Panc1 (cell line): ENCODE measurements at regions not wholly inside any gene's neighbourhood (a gene's known extent, or its start where the extent isn't known, plus 50 kb on each side); places are given as distances from the start of the nearest gene placed in this dataset.
"Not testable (repeated sequence)": the region's sequence is repeated elsewhere in the genome, so short reads cannot be mapped to it uniquely, and the experiment has no call there.

Experiments used
- ATAC-seq: fragments of 200-7000 bp; cut with Tn5 transposase; 2 replicates; pipeline ENCODE4 v1.9.1; 2020; ENCODE audit warnings: mild to moderate bottlenecking, moderate library complexity
- BruUV-seq: library from RNA; stranded (reverse); fragments of 400-500 nt; replicated peaks from 2 replicates; lab custom pipeline; 2021; lab: Mats Ljungman, UMichigan
- CTCF ChIA-PET: fragments of 300-600 bp; sonication (Branson Sonifier 250); formaldehyde crosslinking; loops from one replicate; lab custom pipeline; 2022; ENCODE audit warnings: antibody characterized with exemption; lab: Charles Lee
- POLR2A ChIA-PET: fragments of 300-600 bp; sonication (Branson Sonifier 250); formaldehyde crosslinking; loops from one replicate; lab custom pipeline; 2022; ENCODE audit warnings: antibody characterized with exemption; lab: Charles Lee
- DNase-seq: peaks from one replicate; pipeline ENCODE4 v3.0.0-alpha.2; 2010; ENCODE audit warnings: low read depth, low spot score
- H3K27ac ChIP-seq: 2 replicates; pipeline ENCODE4 v1.5.1; 2011; ENCODE audit warnings: mild to moderate bottlenecking, low read length, inconsistent platforms
- H3K27me3 ChIP-seq: fragments of 200-500 bp; sonication (Bioruptor generic); 2 replicates; pipeline ENCODE4 v1.6.0; 2014; ENCODE audit warnings: low read length, inconsistent platforms; ENCODE audit not compliant: control insufficient read depth, insufficient read depth
- H3K36me3 ChIP-seq: fragments of 200-500 bp; sonication (Bioruptor generic); 2 replicates; pipeline ENCODE4 v1.5.1; 2014; ENCODE audit warnings: inconsistent platforms, mild to moderate bottlenecking, low read length, moderate library complexity; ENCODE audit not compliant: control insufficient read depth, insufficient read depth
- H3K4me1 ChIP-seq: 2 replicates; pipeline ENCODE4 v1.5.1; 2011; ENCODE audit warnings: inconsistent platforms, mild to moderate bottlenecking, low read length, moderate library complexity; ENCODE audit not compliant: control insufficient read depth, insufficient read depth
- H3K4me3 ChIP-seq, 2 experiments: 2 replicates each; pipeline ENCODE4 v1.5.1; 2011 to 2012; ENCODE audit warnings: low read depth in 2 of 2, low read length in 2 of 2, mild to moderate bottlenecking in 2 of 2, inconsistent platforms in 1 of 2, moderate library complexity in 1 of 2
- H3K9me3 ChIP-seq: fragments of 200-500 bp; sonication (Bioruptor generic); 2 replicates; pipeline ENCODE4 v1.5.1; 2014; ENCODE audit warnings: low read depth, mild to moderate bottlenecking, inconsistent platforms, low read length, moderate library complexity; ENCODE audit not compliant: control insufficient read depth, insufficient read depth
- CTCF ChIP-seq: fragments of 450-650 bp; IDR thresholded peaks from 2 replicates; pipeline ENCODE4 v1.5.1; 2017; ENCODE audit warnings: mild to moderate bottlenecking
- POLR2AphosphoS5 ChIP-seq: IDR thresholded peaks from 2 replicates; pipeline ENCODE4 v1.6.1; 2012; ENCODE audit warnings: mild to moderate bottlenecking, low read depth, low read length, moderate library complexity
- REST ChIP-seq, 2 experiments: IDR thresholded peaks; 2 replicates each; pipeline ENCODE4 v1.6.1; 2011 to 2012; ENCODE audit warnings: low read depth in 2 of 2, control low read depth in 1 of 2, low read length in 1 of 2, mild to moderate bottlenecking in 1 of 2, moderate library complexity in 1 of 2; ENCODE audit not compliant: insufficient read depth in 1 of 2
- SIN3A ChIP-seq: IDR thresholded peaks from 2 replicates; pipeline ENCODE4 v1.6.1; 2012; ENCODE audit warnings: low read depth, mild to moderate bottlenecking, low read length, moderate library complexity, borderline replicate concordance; ENCODE audit not compliant: insufficient read depth
- TCF7L2 ChIP-seq: IDR thresholded peaks from 2 replicates; pipeline ENCODE4 v1.6.1; 2011; ENCODE audit warnings: mild to moderate bottlenecking, low read depth, low read length, inconsistent platforms
- in situ Hi-C: cut with HindIII; loops from 2 replicates; pipeline ENCODE4 v1.10.0; 2016; ENCODE audit warnings: low sequenced_read_pairs, low pct_unique_long_range_greater_than_20kb
- intact Hi-C: fragments of 100-400 bp; cut with micrococcal nuclease; formaldehyde crosslinking; loops from one replicate; pipeline ENCODE4 v1.10.0; 2022; ENCODE audit not compliant: unreplicated experiment

- Histone ChIP-seq H3K4me1 (no peaks in the 10 kb centered on the region), H3K9me3 (no peaks in the 10 kb centered on the region), H3K4me3 (no peak overlapping the region), H3K36me3 (no peaks in the 10 kb centered on the region), H3K27ac (no peak overlapping the region), H3K27me3 (no peaks in the 10 kb centered on the region)
- no peak for TF ChIP-seq CTCF
- TF ChIP-seq REST (IDR thresholded peaks at IDR 0.05; ENCODE audit: insufficient read depth in 1 of 2, low read depth in 2 of 2, low read length in 1 of 2), result no peak
- no peak for TF ChIP-seq TCF7L2
- TF ChIP-seq SIN3A, result no peak
- no peak for TF ChIP-seq POLR2AphosphoS5
- intact Hi-C loops (no loop called here), in situ Hi-C loops (no loop called here)
- ChIA-PET CTCF (no interaction called here), POLR2A (no interaction called here)
- DNase-seq (no peak), ATAC-seq (no peak)
- no TSS peak for BruUV-seq
Measured at GRCh38 chr22:35484651-35485556, 55.7 kb upstream of the RASD2 start.

- intact Hi-C loops, result no loop called here
- no peaks in the 10 kb centered on the region for H3K4me1 ChIP-seq
- no peak overlapping the region for H3K27ac ChIP-seq
- H3K9me3 ChIP-seq, result no peaks in the 10 kb centered on the region
- TF ChIP-seq TCF7L2 (no peak), POLR2AphosphoS5 (no peak), CTCF (no peak), REST (IDR thresholded peaks at IDR 0.05; ENCODE audit: insufficient read depth in 1 of 2, low read depth in 2 of 2, low read length in 1 of 2) (no peak), SIN3A (no peak)
- ChIA-PET POLR2A (no interaction called here), CTCF (interaction anchor here (0.7 kb wide), 1 partner anchor 25 kb away, joined by 3 read pairs; no protein-coding TSS in a partner anchor)
- in situ Hi-C loops, result no loop called here
- no peak for DNase-seq
- no peaks in the 10 kb centered on the region for H3K36me3 ChIP-seq
- ATAC-seq, result no peak
- BruUV-seq, result no TSS peak
- no peak overlapping the region for H3K4me3 ChIP-seq
- H3K27me3 ChIP-seq, result no peaks in the 10 kb centered on the region
Measured at GRCh38 chr22:35486116-35486631, 54.5 kb upstream of the RASD2 start.

GRCh38 chr22:35487623-35488022 is 53.0 kb upstream of the RASD2 start:
- BruUV-seq, H3K4me3 ChIP-seq, H3K27ac ChIP-seq, H3K9me3 ChIP-seq, H3K4me1 ChIP-seq, DNase-seq, in situ Hi-C loops, intact Hi-C loops, H3K36me3 ChIP-seq, POLR2A ChIA-PET, H3K27me3 ChIP-seq, ATAC-seq: not testable (repeated sequence)
- CTCF ChIA-PET, result interaction anchor here (0.7 kb wide), 1 partner anchor 118 kb away, joined by 3 read pairs; no protein-coding TSS in a partner anchor
